Skeletal muscle cell (primary cell): ENCODE measurements at regions not wholly inside any gene's neighbourhood (a gene's known extent, or its start where the extent isn't known, plus 50 kb on each side); places are given as distances from the start of the nearest gene placed in this dataset.

ENCODE experiments used
- DNase-seq: peaks from one replicate; pipeline ENCODE4 v3.0.0-alpha.2; 2010; ENCODE audit warnings: low read depth
- H3K4me3 ChIP-seq: 2 replicates; pipeline ENCODE4 v1.5.1; 2011; ENCODE audit warnings: low read depth, mild to moderate bottlenecking, control low read depth, low read length, moderate library complexity

DNA sequence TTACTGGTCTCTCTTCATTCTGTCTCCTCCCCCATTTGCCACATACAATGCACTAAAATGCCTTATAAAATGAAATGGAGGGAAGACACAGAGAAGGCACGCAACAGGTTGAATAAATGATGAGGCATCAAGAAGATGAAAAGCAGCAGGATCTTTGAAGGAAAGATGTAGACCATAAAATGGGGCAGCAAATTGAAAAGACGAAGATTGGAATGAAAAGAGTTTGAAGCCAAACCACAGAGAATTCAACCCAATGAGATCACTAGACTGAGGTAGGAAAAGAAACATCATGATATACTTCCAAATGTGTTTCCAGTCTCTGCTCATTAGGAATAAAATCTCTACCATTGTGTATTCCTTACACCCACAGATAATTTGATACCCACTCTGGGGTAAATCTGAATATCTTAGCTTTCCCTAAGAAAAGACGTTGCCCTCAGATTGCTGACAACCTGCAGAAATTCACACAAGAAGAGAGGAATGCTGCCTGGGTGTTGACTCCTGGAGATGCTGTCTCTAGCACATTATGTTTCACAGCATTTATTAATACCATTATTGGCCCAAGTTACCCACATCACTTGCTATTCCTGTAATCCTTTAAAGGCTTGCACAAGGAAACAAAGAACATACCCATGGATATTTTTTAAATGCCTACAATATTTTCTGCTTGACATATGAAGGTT, 230.9 kb downstream of the LTN1 start:
- peak; percentile 41 for DNase-seq

DNA sequence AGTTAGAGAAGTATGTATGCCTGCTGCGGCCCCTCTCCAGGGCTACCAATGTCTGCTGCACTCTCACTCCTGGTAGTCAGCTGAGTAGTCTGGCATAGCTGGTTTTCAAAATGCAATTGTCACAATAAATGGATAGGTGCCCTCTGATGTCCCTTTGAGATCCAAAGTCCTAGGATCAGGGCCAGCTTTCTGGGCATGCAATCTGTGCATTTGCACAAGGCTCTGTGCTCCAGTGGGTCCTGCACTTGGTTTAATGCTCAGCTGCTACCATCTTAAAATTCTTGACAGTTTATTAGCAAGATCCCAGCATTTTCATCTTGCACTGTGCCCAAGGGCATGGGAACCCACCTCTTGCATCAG, 233.8 kb downstream of the LTN1 start:
- DNase-seq = no peak

More for the DNA sequence above, 230.9 kb downstream of the LTN1 start:
- no peak overlapping the region for H3K4me3 ChIP-seq

DNA sequence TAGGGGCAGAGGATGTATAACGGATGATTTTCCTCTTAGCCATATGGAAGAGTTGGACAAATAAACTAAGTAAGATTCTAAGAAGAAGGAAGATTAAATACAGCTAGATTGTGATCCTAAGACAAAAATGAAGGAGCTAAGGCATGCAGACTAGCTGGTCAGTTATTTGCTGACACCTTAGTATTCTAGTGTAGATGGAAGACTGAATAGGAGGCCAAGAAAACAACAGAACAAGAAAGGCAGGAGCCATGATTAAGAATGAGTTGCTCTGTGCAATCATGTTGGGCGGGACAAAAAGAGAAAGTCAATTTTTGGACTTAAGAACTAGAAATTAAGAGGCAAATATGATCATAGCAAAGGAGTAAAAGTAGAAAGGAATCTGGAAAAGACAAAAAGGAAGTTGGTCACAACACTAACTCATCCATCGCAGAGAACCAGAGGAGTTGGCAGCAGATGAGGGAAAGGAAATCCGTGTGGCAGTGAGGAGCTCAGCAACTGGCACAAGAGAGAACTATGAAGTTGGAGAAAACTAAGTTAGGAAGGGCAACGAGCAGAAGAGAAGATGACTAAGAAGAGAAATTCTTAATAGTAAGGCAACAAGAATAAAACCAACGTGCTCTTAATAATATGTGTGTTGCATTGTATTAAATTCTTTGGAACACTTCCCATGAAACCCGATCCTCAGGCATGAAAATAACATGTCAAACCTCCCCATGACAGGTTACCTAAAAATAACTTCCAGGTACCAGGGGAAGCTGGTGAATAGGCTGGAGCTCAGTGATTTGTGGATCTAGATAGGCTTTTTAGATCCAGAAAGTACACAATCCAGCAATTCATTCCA, 234.4 kb downstream of the LTN1 start:
- DNase-seq = no peak
- no peak overlapping the region for H3K4me3 ChIP-seq

More for the DNA sequence above, 233.8 kb downstream of the LTN1 start:
- no peak overlapping the region for H3K4me3 ChIP-seq

DNA sequence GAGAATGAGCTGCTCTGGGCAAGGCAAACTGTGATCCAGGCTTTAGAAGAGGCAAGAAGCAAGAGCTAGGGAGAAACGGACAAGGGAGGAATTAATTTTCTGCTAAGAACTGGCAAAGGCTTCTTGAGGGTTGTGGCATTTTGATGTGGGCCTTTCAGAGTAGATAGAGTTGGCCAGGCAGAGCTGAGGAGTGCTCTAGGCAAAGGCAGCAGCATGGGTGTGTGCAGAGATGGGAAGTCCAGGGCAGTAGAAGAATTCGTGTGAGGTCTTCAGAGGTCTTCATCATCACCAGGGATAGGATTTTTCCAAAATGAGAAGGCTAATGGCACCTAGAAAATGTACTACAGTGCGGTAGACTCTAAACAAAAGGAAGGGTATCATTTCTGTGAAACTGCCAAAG, 237.8 kb downstream of the LTN1 start:
- no peak overlapping the region for H3K4me3 ChIP-seq
- no peak for DNase-seq

DNA sequence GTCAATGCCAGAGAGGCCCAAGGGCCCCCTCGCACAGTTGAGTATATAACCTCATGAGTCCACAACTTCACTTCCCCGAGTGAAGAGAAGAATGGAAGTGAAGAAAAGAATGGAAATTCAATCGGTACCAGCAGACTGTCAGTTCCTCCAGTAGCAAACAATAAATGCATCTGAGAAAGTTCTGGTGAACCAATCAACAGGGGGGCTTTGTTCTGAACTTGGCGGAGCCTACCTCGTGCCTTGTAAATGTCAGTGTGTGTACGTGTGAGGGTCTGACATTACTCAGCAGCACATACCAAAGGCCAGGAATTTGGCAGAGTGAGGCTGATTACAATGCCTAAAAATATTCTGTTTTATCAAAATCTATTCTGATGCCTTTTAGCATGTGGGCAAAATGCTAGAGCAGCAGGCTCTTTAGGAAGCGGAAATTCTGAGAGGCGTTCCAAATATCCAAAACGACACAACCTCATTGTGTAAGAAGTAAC, 238.5 kb downstream of the LTN1 start:
- no peak overlapping the region for H3K4me3 ChIP-seq
- peak; percentile 45 for DNase-seq

DNA sequence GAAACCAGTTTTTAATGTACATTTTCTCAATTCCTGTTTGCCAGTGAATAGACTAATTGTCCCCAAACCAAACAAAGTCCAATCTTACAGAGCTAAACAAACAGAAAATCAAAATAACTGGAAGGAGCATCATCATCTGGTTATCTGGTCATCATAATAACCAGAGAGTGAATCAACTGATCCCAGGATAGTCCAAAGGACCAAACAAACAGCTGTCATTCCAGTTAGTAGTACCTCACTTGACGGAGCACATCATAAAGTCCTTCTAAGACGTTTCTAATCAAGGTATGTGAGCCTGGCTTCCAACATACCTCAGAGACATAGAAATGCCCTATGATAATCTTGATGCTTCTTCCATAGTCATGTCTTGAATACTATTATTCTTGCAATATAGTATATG, 240.5 kb downstream of the LTN1 start:
- no peak for DNase-seq
- H3K4me3 ChIP-seq = no peak overlapping the region

DNA sequence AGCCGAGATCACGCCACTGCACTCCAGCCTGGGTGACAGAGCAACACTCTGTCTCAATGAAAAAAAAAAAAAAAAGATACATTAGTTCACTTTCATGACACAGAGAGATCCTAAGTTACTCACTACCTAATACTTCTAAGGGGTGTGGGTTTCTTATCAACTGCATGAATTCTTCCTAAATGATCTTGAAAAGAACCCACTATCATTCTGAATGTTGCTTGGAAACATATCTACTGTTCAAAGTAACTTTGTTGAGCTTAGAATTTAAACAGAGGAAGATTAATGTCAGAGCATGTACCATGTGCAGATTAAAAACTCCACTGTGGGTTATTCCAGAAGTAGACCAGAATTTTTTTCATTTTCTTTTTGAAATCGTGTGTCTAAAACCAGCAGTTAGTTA, 241.5 kb downstream of the LTN1 start:
- no peak overlapping the region for H3K4me3 ChIP-seq
- DNase-seq = no peak

DNA sequence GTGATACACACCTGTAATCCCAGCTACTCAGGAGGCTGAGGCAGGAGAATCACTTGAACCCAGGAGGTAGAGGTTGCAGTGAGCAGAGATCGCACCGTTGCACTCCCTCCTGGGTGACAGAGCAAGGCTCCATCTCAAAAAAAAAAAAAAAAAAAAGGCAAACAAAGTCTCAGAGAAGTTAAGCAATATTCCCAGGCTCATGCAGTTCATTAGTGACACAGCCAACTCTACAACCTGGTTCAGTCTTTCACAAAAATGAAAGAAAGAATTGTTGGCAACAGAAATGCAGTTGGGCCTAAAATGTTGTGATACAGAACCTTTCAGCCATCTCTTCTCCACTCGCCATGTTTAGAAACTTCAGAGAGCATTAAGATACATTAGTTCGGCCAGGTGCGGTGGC, 242.1 kb downstream of the LTN1 start:
- no peak for DNase-seq
- no peak overlapping the region for H3K4me3 ChIP-seq

DNA sequence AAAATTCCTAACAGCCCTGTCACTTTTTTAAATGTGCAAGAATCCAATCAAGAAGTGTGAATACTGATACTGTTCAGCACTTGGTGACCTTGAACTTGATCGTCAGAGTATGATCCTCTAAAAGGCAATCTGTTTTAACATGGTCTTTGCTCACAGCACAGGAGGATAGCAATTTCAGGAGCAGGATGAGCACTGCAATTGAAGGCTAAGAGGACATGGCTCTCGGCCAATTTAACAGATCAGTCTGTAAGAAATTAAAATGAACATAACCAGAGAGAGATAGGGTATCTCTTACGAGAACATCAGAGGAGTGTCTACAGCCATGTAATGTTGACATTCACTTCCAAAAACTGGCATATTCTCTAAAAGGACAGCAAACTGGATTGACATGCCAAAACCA, 243.1 kb downstream of the LTN1 start:
- DNase-seq = no peak

DNA sequence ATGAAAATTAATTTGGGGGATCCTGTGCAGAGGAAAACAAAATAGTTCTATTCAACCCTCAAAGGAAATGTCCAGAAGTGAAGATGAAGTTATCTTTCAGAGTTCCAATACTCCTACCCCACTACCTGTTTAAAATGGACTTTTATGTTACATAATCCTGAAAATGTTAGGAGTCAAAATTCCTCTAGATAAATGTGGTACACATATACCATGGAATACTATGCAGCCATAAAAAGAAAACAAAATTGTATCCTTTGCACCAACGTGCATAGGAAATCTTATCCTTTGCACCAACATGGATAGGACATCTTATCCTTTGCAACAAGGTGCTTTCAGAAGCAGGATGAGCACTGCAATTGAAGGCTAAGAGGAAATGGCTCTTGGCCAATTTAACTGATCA, 245.2 kb downstream of the LTN1 start:
- DNase-seq = no peak
- H3K4me3 ChIP-seq = no peak overlapping the region

More for the DNA sequence above, 243.1 kb downstream of the LTN1 start:
- H3K4me3 ChIP-seq = no peak overlapping the region

DNA sequence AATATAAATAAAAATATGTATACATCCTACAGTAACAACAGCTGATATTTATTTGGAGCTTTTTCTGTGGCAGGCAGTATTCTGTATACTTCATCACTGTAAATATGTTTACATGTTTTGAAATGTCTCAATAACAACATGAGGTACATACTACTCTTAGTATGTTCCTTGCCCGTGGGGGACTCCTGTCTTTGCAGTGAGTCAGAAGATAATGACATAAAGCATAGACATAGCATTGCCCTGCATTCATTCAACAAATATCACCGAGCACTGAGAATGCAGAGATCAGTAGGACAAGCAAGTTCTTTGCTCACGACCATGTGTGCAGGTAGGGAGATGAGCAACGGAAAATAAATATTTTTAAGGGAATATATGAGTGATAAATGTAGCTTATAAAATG, 246.5 kb downstream of the LTN1 start:
- DNase-seq = no peak
- no peak overlapping the region for H3K4me3 ChIP-seq

DNA sequence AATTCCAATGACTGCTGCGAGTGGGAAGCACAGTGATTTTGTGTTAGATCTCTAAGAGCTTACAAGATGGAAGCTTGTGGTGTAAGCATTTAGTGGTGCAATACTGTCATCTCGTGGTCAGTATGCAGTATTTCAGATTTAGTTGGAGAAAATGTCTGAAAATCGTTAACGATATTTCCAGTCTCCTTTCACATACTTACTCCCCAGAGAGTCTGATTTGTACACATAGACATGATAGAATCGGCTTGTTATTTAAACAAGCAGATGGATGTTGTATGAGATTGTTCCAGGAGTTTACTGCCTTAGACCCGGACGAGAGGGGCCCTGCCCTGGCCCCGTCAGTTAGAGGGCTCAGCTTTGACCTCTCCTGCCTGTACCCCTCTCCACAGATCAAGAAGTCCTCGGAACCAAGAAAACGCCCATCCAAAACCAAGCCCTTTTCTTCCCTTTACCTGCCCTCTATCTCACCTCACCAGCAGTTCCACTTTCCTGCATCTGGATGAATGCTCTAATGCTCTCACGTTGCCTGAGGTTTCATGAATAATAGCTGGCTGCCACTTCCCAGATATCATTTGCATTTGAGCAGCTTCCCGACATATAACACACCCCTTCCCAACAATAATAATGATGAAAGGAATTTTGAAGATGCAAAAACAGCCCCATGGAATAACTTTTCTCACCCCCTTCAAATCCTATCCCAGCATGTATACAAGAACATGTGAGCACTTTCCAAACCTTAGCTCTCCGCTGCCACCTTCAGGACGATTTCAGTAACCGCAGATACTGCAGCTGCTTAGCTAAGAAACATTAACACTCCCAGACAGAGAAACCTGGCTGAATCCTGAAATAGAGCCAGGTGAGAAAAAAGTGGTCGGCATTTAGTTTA, 247.3 kb downstream of the LTN1 start:
- peak overlapping the region; percentile 50 for H3K4me3 ChIP-seq
- peak; percentile 80 for DNase-seq

DNA sequence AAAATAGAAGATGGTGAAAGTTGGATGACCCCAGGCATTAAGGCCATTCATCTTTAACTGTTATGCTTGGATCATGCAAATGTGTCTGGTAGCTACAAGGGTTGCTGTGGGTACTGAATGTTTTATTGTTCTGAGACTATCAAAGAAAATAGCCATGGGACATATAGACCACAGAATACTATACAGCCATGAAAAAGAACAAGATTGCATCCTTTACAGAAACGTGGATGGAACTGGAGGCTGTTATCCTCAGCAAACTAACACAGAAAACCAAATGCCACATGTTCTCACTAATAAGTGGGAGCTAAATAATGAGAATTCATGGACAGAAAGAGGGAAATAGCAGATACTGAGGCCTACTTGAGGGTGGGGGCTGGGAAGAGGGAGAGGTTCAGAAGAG, 249.0 kb downstream of the LTN1 start:
- no peak for DNase-seq
- no peak overlapping the region for H3K4me3 ChIP-seq

DNA sequence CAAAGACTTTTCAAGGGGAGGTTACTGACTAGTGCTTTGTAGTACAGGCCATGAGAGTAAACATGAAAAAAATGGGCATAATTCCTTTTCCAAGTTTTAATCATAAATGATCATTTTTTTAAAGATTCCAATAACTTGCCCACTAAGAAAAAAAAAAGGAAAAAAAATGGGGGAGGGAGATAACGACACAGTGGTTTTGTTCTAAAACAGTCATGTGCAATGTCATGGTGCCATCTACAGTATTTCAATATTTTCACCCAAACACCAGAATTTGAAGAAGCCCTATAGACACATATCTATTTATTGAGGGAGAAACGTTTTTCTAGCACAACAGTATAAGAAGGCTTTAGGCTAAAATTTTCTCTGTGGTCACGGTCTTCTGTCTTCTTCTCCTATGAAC, 250.2 kb downstream of the LTN1 start:
- no peak overlapping the region for H3K4me3 ChIP-seq
- DNase-seq = no peak

DNA sequence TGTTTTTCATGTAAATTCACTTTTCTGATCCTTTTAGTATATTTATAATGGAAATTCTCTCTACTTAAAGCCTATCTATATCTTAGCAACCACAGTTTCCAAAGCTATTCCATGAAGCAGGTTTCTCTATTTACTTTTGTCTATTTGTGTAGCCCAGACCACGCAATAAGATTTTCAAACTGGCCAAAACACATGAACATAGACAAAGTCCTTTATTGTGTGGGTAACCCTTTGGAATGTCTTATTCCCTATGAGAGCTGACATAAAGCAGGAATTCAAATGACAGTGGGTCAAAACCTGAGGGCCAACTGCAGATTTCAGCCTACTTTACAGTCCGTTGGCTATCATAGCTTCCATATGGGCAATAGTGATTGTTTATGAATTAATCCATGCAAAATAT, 252.6 kb downstream of the LTN1 start:
- DNase-seq = no peak
- H3K4me3 ChIP-seq = no peak overlapping the region

DNA sequence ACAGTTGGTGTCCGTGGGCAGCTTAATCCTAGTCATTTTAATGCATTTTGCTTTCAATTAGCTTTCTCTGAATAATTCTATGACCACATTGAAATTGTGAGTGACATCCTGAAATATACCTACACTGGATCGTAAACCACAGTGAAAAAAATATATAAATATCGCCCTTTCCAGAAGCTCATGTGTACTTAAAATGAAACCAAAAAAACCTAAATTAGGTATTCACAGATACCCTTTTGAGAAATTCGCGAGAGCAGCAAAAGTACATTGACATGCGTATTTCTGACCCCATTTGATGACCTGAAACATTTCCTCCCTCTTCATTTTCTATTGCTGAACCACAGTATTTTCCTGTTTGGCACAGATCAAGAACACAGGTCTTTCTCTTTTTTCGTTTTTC, 253.8 kb downstream of the LTN1 start:
- no peak for DNase-seq
- H3K4me3 ChIP-seq = no peak overlapping the region

DNA sequence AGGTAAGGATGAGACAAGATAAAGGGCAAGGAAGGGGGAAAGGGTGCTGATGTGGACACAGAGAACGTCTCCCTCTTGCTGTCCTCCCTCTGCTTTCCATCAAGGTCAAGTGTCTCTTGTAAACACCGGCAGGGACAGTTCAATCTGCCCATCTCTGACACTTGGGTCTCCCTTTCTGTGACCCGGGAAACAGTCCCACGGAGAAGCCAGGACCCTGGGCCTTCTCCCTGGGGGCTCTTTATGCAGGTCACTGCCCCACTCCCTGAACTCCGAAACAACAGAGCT, 254.3 kb downstream of the LTN1 start:
- H3K4me3 ChIP-seq = no peak overlapping the region
- no peak for DNase-seq

DNA sequence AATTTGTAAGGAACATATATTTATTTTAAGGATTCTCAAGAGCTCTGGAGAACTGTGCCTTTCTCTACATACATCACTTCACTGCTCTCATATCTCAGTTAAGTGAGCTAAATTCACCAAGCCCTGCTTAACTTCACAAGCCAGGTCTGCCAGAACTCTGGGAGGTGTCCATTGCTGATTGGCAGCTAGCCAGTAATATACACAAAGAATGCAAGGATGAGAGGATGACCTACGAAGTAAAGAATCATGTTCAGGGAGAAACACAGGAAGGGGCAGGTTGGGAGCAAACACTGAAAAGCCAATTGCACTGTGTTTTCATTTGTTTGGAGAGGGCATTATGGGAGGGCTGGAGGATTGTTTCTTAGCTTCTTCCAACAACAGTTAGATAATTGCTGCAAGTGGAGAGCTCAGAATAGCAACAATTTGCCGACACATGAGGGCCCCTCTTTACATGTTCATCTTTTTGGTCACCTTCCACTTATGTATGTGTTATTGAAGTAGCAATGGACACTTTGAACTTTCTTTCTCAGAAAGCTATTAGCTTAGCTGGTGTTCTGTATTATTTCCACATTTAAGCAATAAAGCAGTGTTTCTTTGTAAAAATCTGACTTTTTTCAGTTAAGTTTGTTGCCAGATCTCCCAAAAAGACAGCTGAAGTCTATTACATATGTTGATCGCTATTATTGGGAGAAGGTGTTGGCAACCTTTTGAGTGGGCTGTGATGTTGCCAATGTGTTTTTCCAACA, 254.8 kb downstream of the LTN1 start:
- H3K4me3 ChIP-seq = no peak overlapping the region
- peak; percentile 26 for DNase-seq

DNA sequence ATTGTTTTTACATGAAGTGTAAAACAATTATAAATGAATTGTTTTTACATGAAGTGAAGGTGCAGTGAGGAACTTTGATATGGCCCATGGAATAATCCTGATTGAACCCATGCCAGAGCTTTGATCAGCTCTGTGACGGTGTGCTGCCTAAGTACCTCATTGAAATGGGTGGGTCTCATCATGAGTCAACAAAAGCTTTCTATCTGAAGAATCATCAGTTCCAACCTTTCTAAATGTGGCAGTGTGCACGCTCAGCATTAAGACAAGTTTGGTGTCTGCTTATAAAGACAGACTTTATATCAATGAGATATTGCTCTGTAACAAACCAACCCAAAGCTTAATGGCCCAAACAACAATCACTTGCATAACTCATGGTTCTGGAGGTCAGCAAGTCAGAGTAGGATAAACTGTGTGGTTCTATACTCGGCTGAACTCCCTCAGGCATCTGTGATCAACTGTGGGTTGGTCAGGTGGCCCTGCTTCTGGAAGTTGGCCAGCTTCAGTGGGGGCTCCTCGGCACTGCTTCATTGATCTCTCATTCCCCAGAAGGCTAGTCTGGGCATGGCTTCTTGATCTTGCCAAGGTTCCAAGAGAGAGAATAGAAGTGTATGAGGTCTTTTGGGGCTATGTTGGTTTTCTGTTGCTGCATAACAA, 258.0 kb downstream of the LTN1 start:
- no peak for DNase-seq

More for the DNA sequence above, 258.0 kb downstream of the LTN1 start:
- H3K4me3 ChIP-seq = no peak overlapping the region
